Gastrocnemius medialis (tissue), 4 donors: ENCODE measurements at regions not wholly inside any gene's neighbourhood (a gene's known extent, or its start where the extent isn't known, plus 50 kb on each side); places are given as distances from the start of the nearest gene placed in this dataset.

Source experiments
- CTCF ChIP-seq, 5 experiments: fragments of 450-650 bp in 3 of 5; fragments of 200-600 bp in 2 of 5; sonication (generic) in 2 of 5; IDR thresholded peaks in 4 of 5; conservative IDR thresholded peaks in 1 of 5; 1 replicate in 4 of 5; 2 replicates in 1 of 5; pipeline ENCODE4 v1.5.1; 2016 to 2019; ENCODE audit warnings: antibody characterized with exemption in 5 of 5, mild to moderate bottlenecking in 3 of 5, moderate library complexity in 3 of 5
- POLR2A ChIP-seq, 2 donors: fragments of 450-650 bp; IDR thresholded peaks; one replicate each; pipeline ENCODE4 v1.6.1; 2017; ENCODE audit warnings: antibody characterized with exemption in 2 of 2, mild to moderate bottlenecking in 2 of 2, moderate library complexity in 2 of 2

GRCh38 chr22:22047776-22048175 lies 65.2 kb upstream of the TOP3B start:
- TF ChIP-seq CTCF (IDR thresholded peaks at IDR 0.05 in 4 of 5, conservative IDR thresholded peaks at IDR 0.05 in 1 of 5) (no peak), POLR2A (IDR thresholded peaks at IDR 0.05) (no peak)
